ENCODE measurements at regions not wholly inside any gene's neighbourhood (a gene's known extent, or its start where the extent isn't known, plus 50 kb on each side); places are given as distances from the start of the nearest gene placed in this dataset.

DNA sequence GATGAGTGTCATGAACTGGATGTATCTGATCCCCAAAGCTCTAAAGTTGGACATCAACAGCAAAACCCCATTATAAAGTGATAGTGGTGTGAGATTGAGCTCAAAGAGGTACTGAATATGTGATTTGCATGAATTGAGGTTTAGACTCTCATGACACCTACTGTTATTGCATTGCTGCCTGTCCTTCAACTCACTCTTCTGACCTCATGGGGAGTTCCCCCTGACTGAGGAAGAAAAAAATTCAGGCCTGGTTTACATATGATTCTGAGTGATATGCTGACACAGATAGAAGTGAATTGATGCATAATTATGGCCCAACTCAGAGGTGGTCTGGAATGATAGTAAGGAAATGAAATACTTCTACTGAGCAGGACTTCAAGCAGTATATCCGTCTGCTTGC lies 76.2 kb upstream of the CHD1 start:
- H3K4me1 ChIP-seq = no peaks in the 10 kb centered on the region
- ATAC-seq = no peak
- H3K9me3 ChIP-seq = no peaks in the 10 kb centered on the region
- H3K4me3 ChIP-seq = no peak overlapping the region
- intact Hi-C loops (cut with DNase I) = no loop called here
- no peaks in the 10 kb centered on the region for H3K36me3 ChIP-seq (ENCODE audit: insufficient read depth in 1 of 2, low read depth in 1 of 2)
- DNase-seq = no peak
- no peaks in the 10 kb centered on the region for H3K27me3 ChIP-seq (ENCODE audit: insufficient read depth in 3 of 3, low read length in 2 of 3)
- no peak overlapping the region for H3K27ac ChIP-seq
- 52 to 97% (median 64%) methylated on average over 1 of the region's 1 CpG for WGBS, 3 donors
- TF ChIP-seq CTCF (IDR thresholded peaks at IDR 0.05) = no peak

GRCh38 chr5:99000876-99001275 lies 72.1 kb upstream of the CHD1 start:
- 53 to 71% (median 66%) methylated on average over 1 of the region's 1 CpG for WGBS, 3 donors
- intact Hi-C loops (cut with DNase I) = no loop called here
- H3K4me3 ChIP-seq = no peak overlapping the region
- no peaks in the 10 kb centered on the region for H3K36me3 ChIP-seq (ENCODE audit: insufficient read depth in 1 of 2, low read depth in 1 of 2)
- H3K27me3 ChIP-seq (ENCODE audit: insufficient read depth in 3 of 3, low read length in 2 of 3) = no peaks in the 10 kb centered on the region
- no peaks in the 10 kb centered on the region for H3K9me3 ChIP-seq
- no peaks in the 10 kb centered on the region for H3K4me1 ChIP-seq
- ATAC-seq (no peak), DNase-seq (no peak)
- H3K27ac ChIP-seq = no peak overlapping the region
- TF ChIP-seq CTCF (IDR thresholded peaks at IDR 0.05) = no peak

DNA sequence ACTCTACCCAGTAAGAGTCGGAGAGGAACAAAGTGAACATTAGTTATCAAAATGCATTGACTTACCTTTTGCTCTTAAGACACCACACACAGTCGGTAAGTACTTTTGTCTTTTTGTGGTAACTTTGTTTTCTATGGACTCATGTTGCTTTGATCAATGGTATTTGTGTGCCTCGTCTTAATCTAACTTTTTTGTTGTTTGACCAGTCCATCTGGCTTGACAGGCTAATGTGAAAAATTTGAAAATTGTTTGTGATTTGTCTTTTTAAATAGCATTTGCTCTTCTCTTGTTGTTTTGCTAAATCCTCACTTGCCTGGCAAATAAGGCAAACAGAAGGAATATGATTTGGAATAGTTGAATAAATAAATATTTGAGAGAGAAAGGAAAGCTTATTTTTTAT lies 71.4 kb upstream of the CHD1 start:
- ATAC-seq (no peak), DNase-seq (no peak)
- TF ChIP-seq CTCF (IDR thresholded peaks at IDR 0.05) = no peak
- Histone ChIP-seq H3K27me3 (ENCODE audit: insufficient read depth in 3 of 3, low read length in 2 of 3) (no peaks in the 10 kb centered on the region), H3K9me3 (no peaks in the 10 kb centered on the region), H3K27ac (no peak overlapping the region), H3K4me3 (no peak overlapping the region), H3K36me3 (ENCODE audit: insufficient read depth in 1 of 2, low read depth in 1 of 2) (no peaks in the 10 kb centered on the region), H3K4me1 (no peaks in the 10 kb centered on the region)
- WGBS, 3 donors = 86 to 94% (median 88%) methylated on average over 3 of the region's 3 CpGs
- intact Hi-C loops (cut with DNase I) = no loop called here

DNA sequence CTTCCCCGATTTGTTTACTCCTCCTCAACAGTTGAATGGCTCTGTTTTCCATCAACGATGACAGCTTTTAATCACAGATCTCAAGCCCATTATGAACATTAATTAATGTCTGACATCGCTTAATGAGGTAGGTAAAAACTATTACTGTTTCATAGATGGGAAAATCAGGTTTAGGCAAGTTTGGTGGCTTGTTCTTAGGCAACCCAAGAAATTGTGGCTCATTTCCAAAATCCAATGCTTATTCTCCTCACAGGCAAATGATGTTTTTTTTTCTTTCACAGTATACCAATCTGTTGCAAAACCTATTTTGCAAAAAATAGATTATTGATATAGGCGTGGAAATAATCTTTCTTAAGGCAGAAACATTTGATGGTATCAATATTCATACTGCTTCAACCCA lies 70.8 kb upstream of the CHD1 start:
- no peak for TF ChIP-seq CTCF (IDR thresholded peaks at IDR 0.05)
- Histone ChIP-seq H3K36me3 (ENCODE audit: insufficient read depth in 1 of 2, low read depth in 1 of 2) (no peaks in the 10 kb centered on the region), H3K27ac (no peak overlapping the region), H3K4me1 (no peaks in the 10 kb centered on the region), H3K4me3 (no peak overlapping the region), H3K9me3 (no peaks in the 10 kb centered on the region), H3K27me3 (ENCODE audit: insufficient read depth in 3 of 3, low read length in 2 of 3) (no peaks in the 10 kb centered on the region)
- WGBS, 3 donors = 89 to 94% (median 94%) methylated on average over 4 of the region's 4 CpGs
- ATAC-seq (no peak), DNase-seq (no peak)
- intact Hi-C loops (cut with DNase I) = no loop called here

DNA sequence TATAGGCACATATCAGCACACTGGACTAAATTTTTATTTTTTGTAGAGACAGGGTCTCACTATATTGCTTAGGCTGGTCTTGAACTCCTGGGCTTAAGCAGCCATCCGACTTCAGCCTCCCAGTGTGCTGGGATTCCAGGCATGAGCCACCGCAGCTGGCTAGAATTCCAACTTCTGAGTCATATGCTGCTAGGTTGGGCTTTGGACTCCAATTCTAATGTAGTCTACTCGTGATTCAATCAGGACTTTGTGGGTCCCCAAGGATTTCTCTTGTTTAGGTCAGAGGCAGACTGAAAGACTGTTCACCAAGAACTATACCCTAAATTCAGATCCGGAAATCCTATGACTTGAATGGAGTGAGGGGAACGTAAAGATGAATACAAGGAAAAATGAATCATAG lies 68.2 kb upstream of the CHD1 start:
- no peak overlapping the region for H3K4me3 ChIP-seq
- no peaks in the 10 kb centered on the region for H3K9me3 ChIP-seq
- TF ChIP-seq CTCF (IDR thresholded peaks at IDR 0.05) = no peak
- no peak for ATAC-seq
- 71 to 80% (median 74%) methylated on average over 5 of the region's 5 CpGs for WGBS, 3 donors
- H3K36me3 ChIP-seq (ENCODE audit: insufficient read depth in 1 of 2, low read depth in 1 of 2) = no peaks in the 10 kb centered on the region
- no peak for DNase-seq
- no peaks in the 10 kb centered on the region for H3K27me3 ChIP-seq (ENCODE audit: insufficient read depth in 3 of 3, low read length in 2 of 3)
- H3K4me1 ChIP-seq = no peaks in the 10 kb centered on the region
- intact Hi-C loops (cut with DNase I) = no loop called here
- H3K27ac ChIP-seq = no peak overlapping the region
